ENCODE measurements at regions not wholly inside any gene's neighbourhood (a gene's known extent, or its start where the extent isn't known, plus 50 kb on each side); places are given as distances from the start of the nearest gene placed in this dataset.

DNA sequence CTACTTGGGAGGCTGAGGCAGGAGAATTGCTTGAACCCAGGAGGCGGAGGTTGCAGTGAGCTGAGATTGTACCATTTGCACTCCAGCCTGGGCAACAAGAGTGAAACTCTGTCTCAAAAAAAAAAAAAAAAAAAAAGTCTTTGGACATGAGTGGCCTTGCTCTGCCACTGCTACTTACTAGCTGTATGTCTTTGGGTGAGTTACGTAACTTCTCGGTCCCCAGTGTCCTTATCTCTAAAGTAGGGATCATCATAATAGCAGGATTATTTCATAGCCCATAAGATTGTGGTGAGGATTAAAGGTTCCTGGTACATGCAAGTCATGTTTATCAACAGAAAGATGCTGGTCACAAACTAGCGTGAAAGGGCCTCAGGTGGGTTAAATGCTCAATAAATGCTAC is 53.9 kb upstream of the HEPHL1 start:
- no peak for DNase-seq (ENCODE audit: low spot score)
- H3K4me3 ChIP-seq (ENCODE audit: low read depth, low read length, poor library complexity, severe bottlenecking), result no peak overlapping the region
- TF ChIP-seq, protein P1, sequence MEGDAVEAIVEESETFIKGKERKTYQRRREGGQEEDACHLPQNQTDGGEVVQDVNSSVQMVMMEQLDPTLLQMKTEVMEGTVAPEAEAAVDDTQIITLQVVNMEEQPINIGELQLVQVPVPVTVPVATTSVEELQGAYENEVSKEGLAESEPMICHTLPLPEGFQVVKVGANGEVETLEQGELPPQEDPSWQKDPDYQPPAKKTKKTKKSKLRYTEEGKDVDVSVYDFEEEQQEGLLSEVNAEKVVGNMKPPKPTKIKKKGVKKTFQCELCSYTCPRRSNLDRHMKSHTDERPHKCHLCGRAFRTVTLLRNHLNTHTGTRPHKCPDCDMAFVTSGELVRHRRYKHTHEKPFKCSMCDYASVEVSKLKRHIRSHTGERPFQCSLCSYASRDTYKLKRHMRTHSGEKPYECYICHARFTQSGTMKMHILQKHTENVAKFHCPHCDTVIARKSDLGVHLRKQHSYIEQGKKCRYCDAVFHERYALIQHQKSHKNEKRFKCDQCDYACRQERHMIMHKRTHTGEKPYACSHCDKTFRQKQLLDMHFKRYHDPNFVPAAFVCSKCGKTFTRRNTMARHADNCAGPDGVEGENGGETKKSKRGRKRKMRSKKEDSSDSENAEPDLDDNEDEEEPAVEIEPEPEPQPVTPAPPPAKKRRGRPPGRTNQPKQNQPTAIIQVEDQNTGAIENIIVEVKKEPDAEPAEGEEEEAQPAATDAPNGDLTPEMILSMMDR (conservative IDR thresholded peaks at IDR 0.05; ENCODE audit: low read length), result no peak
- TF ChIP-seq EZH2phosphoT487 (IDR thresholded peaks at IDR 0.05; ENCODE audit: borderline replicate concordance, low read depth, low read length), result no peak
- no peaks in the 10 kb centered on the region for H3K79me2 ChIP-seq (ENCODE audit: insufficient read depth, low read depth, low read length)
- no peak overlapping the region for H3K27ac ChIP-seq (ENCODE audit: low read depth, low read length, poor library complexity, severe bottlenecking)
- H3K4me1 ChIP-seq (ENCODE audit: insufficient read depth, low read length, poor library complexity, severe bottlenecking), result no peaks in the 10 kb centered on the region
- no peak overlapping the region for H2AFZ ChIP-seq (ENCODE audit: low read length)
- ChIA-PET POLR2A (no interaction called here), CTCF (ENCODE audit: unreplicated experiment) (interaction anchor here (0.6 kb wide), 1 partner anchor 656 kb away, joined by 3 read pairs; no protein-coding TSS in a partner anchor)
- intact Hi-C loops (cut with micrococcal nuclease; ENCODE audit: unreplicated experiment), result no loop called here
- no TSS peak for BruUV-seq (replicated peaks)
- no peak overlapping the region for H3K4me2 ChIP-seq (ENCODE audit: low read length)
- no peaks in the 10 kb centered on the region for H3K9me2 ChIP-seq (ENCODE audit: insufficient read depth, low read length)
- no peaks in the 10 kb centered on the region for H3K9me3 ChIP-seq (ENCODE audit: low read length)
- no peaks in the 10 kb centered on the region for H3K36me3 ChIP-seq (ENCODE audit: insufficient read depth, low read length)
- no peaks in the 10 kb centered on the region for H4K20me1 ChIP-seq (ENCODE audit: insufficient read depth, low read length)

GRCh38 chr11:93967944-93968343 is 53.2 kb upstream of the HEPHL1 start:
- Histone ChIP-seq H2AFZ (ENCODE audit: low read length) (no peak overlapping the region), H3K9me3 (ENCODE audit: low read length) (no peaks in the 10 kb centered on the region), H3K36me3 (ENCODE audit: insufficient read depth, low read length) (no peaks in the 10 kb centered on the region), H3K27ac (ENCODE audit: low read depth, low read length, poor library complexity, severe bottlenecking) (no peak overlapping the region), H3K9me2 (ENCODE audit: insufficient read depth, low read length) (no peaks in the 10 kb centered on the region), H3K4me3 (ENCODE audit: low read depth, low read length, poor library complexity, severe bottlenecking) (no peak overlapping the region), H3K4me1 (ENCODE audit: insufficient read depth, low read length, poor library complexity, severe bottlenecking) (no peaks in the 10 kb centered on the region), H3K79me2 (ENCODE audit: insufficient read depth, low read depth, low read length) (no peaks in the 10 kb centered on the region), H4K20me1 (ENCODE audit: insufficient read depth, low read length) (no peaks in the 10 kb centered on the region), H3K4me2 (ENCODE audit: low read length) (no peak overlapping the region)
- no peak for TF ChIP-seq EZH2phosphoT487 (IDR thresholded peaks at IDR 0.05; ENCODE audit: borderline replicate concordance, low read depth, low read length)
- TF ChIP-seq, protein P1 (conservative IDR thresholded peaks at IDR 0.05; ENCODE audit: low read length), result no peak
- BruUV-seq (replicated peaks), result no TSS peak
- intact Hi-C loops (cut with micrococcal nuclease; ENCODE audit: unreplicated experiment), result no loop called here
- POLR2A ChIA-PET, result no interaction called here
- no peak for DNase-seq (ENCODE audit: low spot score)
- CTCF ChIA-PET (ENCODE audit: unreplicated experiment), result interaction anchor here (0.6 kb wide), 1 partner anchor 655 kb away, joined by 3 read pairs; no protein-coding TSS in a partner anchor

- Histone ChIP-seq H3K9me3 (ENCODE audit: low read length) (no peaks in the 10 kb centered on the region), H3K4me1 (ENCODE audit: insufficient read depth, low read length, poor library complexity, severe bottlenecking) (no peaks in the 10 kb centered on the region), H3K9me2 (ENCODE audit: insufficient read depth, low read length) (no peaks in the 10 kb centered on the region), H3K79me2 (ENCODE audit: insufficient read depth, low read depth, low read length) (no peaks in the 10 kb centered on the region), H3K27ac (ENCODE audit: low read depth, low read length, poor library complexity, severe bottlenecking) (no peak overlapping the region), H4K20me1 (ENCODE audit: insufficient read depth, low read length) (no peaks in the 10 kb centered on the region), H3K36me3 (ENCODE audit: insufficient read depth, low read length) (no peaks in the 10 kb centered on the region), H3K4me3 (ENCODE audit: low read depth, low read length, poor library complexity, severe bottlenecking) (no peak overlapping the region), H3K4me2 (ENCODE audit: low read length) (no peak overlapping the region), H2AFZ (ENCODE audit: low read length) (no peak overlapping the region)
- DNase-seq (ENCODE audit: low spot score), result no peak
- TF ChIP-seq, protein P1 (conservative IDR thresholded peaks at IDR 0.05; ENCODE audit: low read length), result no peak
- TF ChIP-seq EZH2phosphoT487 (IDR thresholded peaks at IDR 0.05; ENCODE audit: borderline replicate concordance, low read depth, low read length), result no peak
- intact Hi-C loops (cut with micrococcal nuclease; ENCODE audit: unreplicated experiment), result no loop called here
- ChIA-PET CTCF (ENCODE audit: unreplicated experiment) (no interaction called here), POLR2A (no interaction called here)
- no TSS peak for BruUV-seq (replicated peaks)
Observed at GRCh38 chr11:93969925-93970922, 50.9 kb upstream of the HEPHL1 start.

Data from OCI-LY7 (cell line).